Omental fat pad (tissue), 3 donors: ENCODE measurements at regions not wholly inside any gene's neighbourhood (a gene's known extent, or its start where the extent isn't known, plus 50 kb on each side); places are given as distances from the start of the nearest gene placed in this dataset.

Experiments
- ATAC-seq: fragments of 150-250 bp; one replicate; pipeline ENCODE4 v1.9.1; 2016; ENCODE audit warnings: mild to moderate bottlenecking, moderate library complexity; ENCODE audit not compliant: low FRiP score
- DNase-seq: peaks from one replicate; pipeline ENCODE4 v3.0.0-alpha.2; 2019; ENCODE audit warnings: low spot score
- CTCF ChIP-seq, 3 donors: fragments of 450-650 bp; IDR thresholded peaks; one replicate each; pipeline ENCODE4 v1.5.1; 2016 to 2017; ENCODE audit warnings: antibody characterized with exemption in 3 of 3, mild to moderate bottlenecking in 3 of 3, moderate library complexity in 2 of 3

- TF ChIP-seq CTCF (IDR thresholded peaks at IDR 0.05) = no peak
- ATAC-seq = no peak
- DNase-seq = no peak
Measured at GRCh38 chr4:67273666-67274065, 271.6 kb downstream of the CENPC start.

- ATAC-seq = no peak
- no peak for TF ChIP-seq CTCF (IDR thresholded peaks at IDR 0.05)
- no peak for DNase-seq
Measured at GRCh38 chr4:67261971-67262370, 283.3 kb downstream of the CENPC start.

- ATAC-seq (no peak), DNase-seq (no peak)
- no peak for TF ChIP-seq CTCF (IDR thresholded peaks at IDR 0.05)
Measured at GRCh38 chr4:67256388-67257043, 288.8 kb downstream of the CENPC start.

- no peak for TF ChIP-seq CTCF (IDR thresholded peaks at IDR 0.05)
- no peak for DNase-seq
- ATAC-seq = no peak
Measured at GRCh38 chr4:67250131-67250896, 295.0 kb downstream of the CENPC start.

- TF ChIP-seq CTCF (IDR thresholded peaks at IDR 0.05) = no peak
Measured at GRCh38 chr4:67236788-67237187, 308.5 kb downstream of the CENPC start.

GRCh38 chr4:67236318-67236717, 309.0 kb downstream of the CENPC start:
- no peak for TF ChIP-seq CTCF (IDR thresholded peaks at IDR 0.05)
- ATAC-seq = no peak
- no peak for DNase-seq

More at GRCh38 chr4:67236788-67237187, 308.5 kb downstream of the CENPC start:
- no peak for DNase-seq
- no peak for ATAC-seq

GRCh38 chr4:67234296-67234695, 311.0 kb downstream of the CENPC start:
- DNase-seq (no peak), ATAC-seq (no peak)
- no peak for TF ChIP-seq CTCF (IDR thresholded peaks at IDR 0.05)
